B cell (primary cell): ENCODE measurements at regions not wholly inside any gene's neighbourhood (a gene's known extent, or its start where the extent isn't known, plus 50 kb on each side); places are given as distances from the start of the nearest gene placed in this dataset.

Source experiments
- ATAC-seq: fragments of 200-7000 bp; cut with Tn5 transposase; one replicate; pipeline ENCODE4 v1.10.0; 2021; ENCODE audit warnings: low read depth, mild to moderate bottlenecking, moderate number of reproducible peaks, moderate library complexity
- CTCF ChIA-PET: fragments of 350-600 bp; sonication (Branson Sonifier 250); formaldehyde crosslinking; loops from one replicate; lab custom pipeline; 2021; ENCODE audit warnings: antibody characterized with exemption, inconsistent platforms; lab: Charles Lee
- POLR2A ChIA-PET: fragments of 350-600 bp; sonication (Branson Sonifier 250); formaldehyde crosslinking; loops from one replicate; lab custom pipeline; 2021; ENCODE audit warnings: antibody characterized with exemption; lab: Charles Lee
- DNase-seq: peaks from one replicate; pipeline ENCODE4 v3.0.0; 2013
- H2AFZ ChIP-seq: 2 replicates; pipeline ENCODE4 v1.6.1; 2012; ENCODE audit warnings: mild to moderate bottlenecking, low read depth, low read length; ENCODE audit not compliant: insufficient read depth, poor library complexity, severe bottlenecking
- H3K27ac ChIP-seq, 2 donors: 1 replicate in 1 of 2; 2 replicates in 1 of 2; pipeline ENCODE4 v1.5.1; 2012 to 2013; ENCODE audit warnings: low read length in 2 of 2, mild to moderate bottlenecking in 2 of 2, moderate library complexity in 1 of 2
- H3K27me3 ChIP-seq, 4 experiments: fragments of 200-600 bp in 1 of 4; sonication (generic) in 1 of 4; replicated peaks in 1 of 4; 1 replicate in 2 of 4; 2 replicates in 2 of 4; pipeline versions ENCODE4 v1.6.1 to v1.7.0; 2013 to 2016; ENCODE audit warnings: low read length in 3 of 4, mild to moderate bottlenecking in 2 of 4, mixed read lengths in 1 of 4, moderate library complexity in 1 of 4; ENCODE audit not compliant: insufficient read depth in 4 of 4, control insufficient read depth in 3 of 4; ENCODE audit errors: control extremely low read depth in 1 of 4
- H3K36me3 ChIP-seq, 2 experiments: replicated peaks in 1 of 2; 1 replicate in 1 of 2; 2 replicates in 1 of 2; pipeline versions ENCODE4 v1.6.1 to v1.7.1; 2013; ENCODE audit warnings: low read length in 1 of 2; ENCODE audit not compliant: insufficient read depth in 2 of 2, control insufficient read depth in 1 of 2; ENCODE audit errors: control extremely low read depth in 1 of 2, extremely low read depth in 1 of 2
- H3K4me1 ChIP-seq, 2 donors: fragments of 200-600 bp in 1 of 2; sonication (generic) in 1 of 2; 1 replicate in 1 of 2; 2 replicates in 1 of 2; pipeline versions ENCODE4 v1.5.1 to v1.6.1; 2013 to 2017; ENCODE audit warnings: low read length in 2 of 2; ENCODE audit not compliant: control insufficient read depth in 2 of 2, insufficient read depth in 2 of 2
- H3K4me2 ChIP-seq: replicated peaks from 2 replicates; pipeline ENCODE3; 2012; ENCODE audit warnings: mild to moderate bottlenecking, low read depth, low read length; ENCODE audit not compliant: poor library complexity, severe bottlenecking
- H3K4me3 ChIP-seq, 5 experiments: fragments of 200-600 bp in 1 of 5; sonication (generic) in 1 of 5; 1 replicate in 3 of 5; 2 replicates in 2 of 5; pipeline versions ENCODE4 v1.5.1 to v1.7.0; 2011 to 2016; ENCODE audit warnings: low read length in 4 of 5, mild to moderate bottlenecking in 4 of 5, low read depth in 2 of 5, control low read depth in 1 of 5, moderate library complexity in 1 of 5; ENCODE audit not compliant: insufficient read depth in 1 of 5; ENCODE audit errors: control extremely low read depth in 1 of 5, extremely low read depth in 1 of 5
- H3K79me2 ChIP-seq: fragments of 200-600 bp; sonication (generic); one replicate; pipeline ENCODE4 v1.6.0; 2016; ENCODE audit warnings: low read length; ENCODE audit not compliant: control insufficient read depth, insufficient read depth
- H3K9ac ChIP-seq: fragments of 200-600 bp; sonication (generic); 2 replicates; pipeline ENCODE4 v1.6.1; 2017; ENCODE audit warnings: mild to moderate bottlenecking, low read length, moderate library complexity
- H3K9me3 ChIP-seq, 3 donors: one replicate each; pipeline versions ENCODE4 v1.6.1 to v1.7.1; 2013; ENCODE audit warnings: low read length in 2 of 3; ENCODE audit not compliant: control insufficient read depth in 2 of 3, insufficient read depth in 1 of 3; ENCODE audit errors: control extremely low read depth in 1 of 3
- H4K20me1 ChIP-seq: 2 replicates; pipeline ENCODE4 v1.6.0; 2012; ENCODE audit warnings: mild to moderate bottlenecking, low read length; ENCODE audit not compliant: insufficient read depth, control insufficient read depth, poor library complexity, severe bottlenecking
- H3K27ac Mint-ChIP-seq: one replicate; pipeline ENCODE4 v1.8.0; 2021; ENCODE audit warnings: mixed read lengths
- H3K27me3 Mint-ChIP-seq: one replicate; pipeline ENCODE4 v1.8.0; 2021; ENCODE audit warnings: mixed read lengths
- H3K4me1 Mint-ChIP-seq: one replicate; pipeline ENCODE4 v1.8.0; 2021; ENCODE audit warnings: mixed read lengths
- H3K4me3 Mint-ChIP-seq: one replicate; pipeline ENCODE4 v1.8.0; 2021; ENCODE audit warnings: mixed read lengths
- H3K9me3 Mint-ChIP-seq: one replicate; pipeline ENCODE4 v1.8.0; 2022; ENCODE audit warnings: mixed read lengths; ENCODE audit not compliant: insufficient read depth
- EZH2 ChIP-seq: IDR thresholded peaks from 2 replicates; pipeline ENCODE4 v1.6.1; 2012; ENCODE audit warnings: borderline replicate concordance, low read depth, mild to moderate bottlenecking, moderate library complexity, low read length; ENCODE audit not compliant: insufficient read depth, poor library complexity, severe bottlenecking
- WGBS: methylation state at CpG from one replicate; pipeline ENCODE4 v1.1.5; 2013; ENCODE audit warnings: missing lambda C conversion rate; ENCODE audit not compliant: insufficient coverage; 5-methylcytosine and 5-hydroxymethylcytosine counted together
- intact Hi-C: fragments of 100-400 bp; cut with micrococcal nuclease; formaldehyde crosslinking; loops from one replicate; pipeline ENCODE4 v1.10.0; 2022
- TF ChIP-seq, protein P1 (sequence below): fragments of 200-600 bp; IDR thresholded peaks from one replicate; pipeline ENCODE4 v1.8.0; 2022; ENCODE audit warnings: antibody characterized with exemption, mild to moderate bottlenecking

DNA sequence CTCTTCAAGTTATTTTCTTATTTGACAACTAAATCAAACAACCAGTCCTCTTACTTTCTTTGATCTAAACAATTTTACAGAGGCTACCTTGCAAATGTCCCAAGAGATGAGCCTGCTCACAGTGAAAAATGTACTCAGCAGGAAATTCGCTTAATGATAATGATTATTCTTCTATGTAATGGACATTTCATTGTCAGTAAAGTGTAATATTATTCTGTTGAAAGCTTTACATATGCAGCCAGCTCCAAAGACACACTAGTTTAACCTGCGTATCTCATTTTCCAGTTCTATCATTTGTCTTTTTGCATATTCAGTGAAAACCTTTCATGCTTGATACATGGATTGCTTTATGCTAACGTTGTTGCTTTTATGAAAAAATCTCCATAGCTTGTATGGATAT, 758.7 kb upstream of the ZNF608 start:
- no peak overlapping the region for H3K4me3 ChIP-seq
- H3K4me1 ChIP-seq = no peaks in the 10 kb centered on the region
- no peak for DNase-seq
- ATAC-seq = no peak
- H3K9ac ChIP-seq = no peak overlapping the region
- H3K36me3 ChIP-seq = no peaks in the 10 kb centered on the region
- WGBS = no CpG with 5 or more reads among the region's 3 CpGs
- Mint-ChIP-seq H3K27me3 (no peaks in the 10 kb centered on the region), H3K4me3 (no peak overlapping the region), H3K4me1 (no peaks in the 10 kb centered on the region), H3K9me3 (no peaks in the 10 kb centered on the region), H3K27ac (no peak overlapping the region)
- no peaks in the 10 kb centered on the region for H3K9me3 ChIP-seq
- intact Hi-C loops = no loop called here
- CTCF ChIA-PET = no interaction called here
- no peaks in the 10 kb centered on the region for H4K20me1 ChIP-seq
- H3K79me2 ChIP-seq = no peaks in the 10 kb centered on the region
- no peak overlapping the region for H2AFZ ChIP-seq
- H3K27me3 ChIP-seq = no peaks in the 10 kb centered on the region
- H3K27ac ChIP-seq = no peak overlapping the region
- no peak for TF ChIP-seq EZH2
- TF ChIP-seq, protein P1, sequence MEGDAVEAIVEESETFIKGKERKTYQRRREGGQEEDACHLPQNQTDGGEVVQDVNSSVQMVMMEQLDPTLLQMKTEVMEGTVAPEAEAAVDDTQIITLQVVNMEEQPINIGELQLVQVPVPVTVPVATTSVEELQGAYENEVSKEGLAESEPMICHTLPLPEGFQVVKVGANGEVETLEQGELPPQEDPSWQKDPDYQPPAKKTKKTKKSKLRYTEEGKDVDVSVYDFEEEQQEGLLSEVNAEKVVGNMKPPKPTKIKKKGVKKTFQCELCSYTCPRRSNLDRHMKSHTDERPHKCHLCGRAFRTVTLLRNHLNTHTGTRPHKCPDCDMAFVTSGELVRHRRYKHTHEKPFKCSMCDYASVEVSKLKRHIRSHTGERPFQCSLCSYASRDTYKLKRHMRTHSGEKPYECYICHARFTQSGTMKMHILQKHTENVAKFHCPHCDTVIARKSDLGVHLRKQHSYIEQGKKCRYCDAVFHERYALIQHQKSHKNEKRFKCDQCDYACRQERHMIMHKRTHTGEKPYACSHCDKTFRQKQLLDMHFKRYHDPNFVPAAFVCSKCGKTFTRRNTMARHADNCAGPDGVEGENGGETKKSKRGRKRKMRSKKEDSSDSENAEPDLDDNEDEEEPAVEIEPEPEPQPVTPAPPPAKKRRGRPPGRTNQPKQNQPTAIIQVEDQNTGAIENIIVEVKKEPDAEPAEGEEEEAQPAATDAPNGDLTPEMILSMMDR = no peak
- POLR2A ChIA-PET = no interaction called here
- no peak overlapping the region for H3K4me2 ChIP-seq

DNA sequence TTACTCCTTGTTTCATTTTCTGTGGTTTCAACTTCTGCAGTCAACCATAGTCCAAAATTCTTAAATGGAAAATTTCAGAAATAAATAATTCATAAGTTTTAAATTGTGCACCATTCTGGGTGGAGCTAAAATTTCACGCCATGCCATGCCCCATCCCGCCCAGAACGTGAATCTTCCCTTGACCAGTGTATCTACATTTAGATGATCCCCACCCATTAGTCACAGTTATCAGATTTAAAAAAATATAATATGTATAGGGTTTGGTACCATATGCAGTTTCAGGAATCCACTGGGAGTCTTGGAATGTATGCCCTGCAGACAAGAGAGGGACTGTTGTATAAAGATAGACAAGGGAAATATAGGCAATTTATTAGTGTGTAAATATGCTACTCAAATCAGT, 759.7 kb upstream of the ZNF608 start:
- intact Hi-C loops = no loop called here
- Histone ChIP-seq H3K9ac (no peak overlapping the region), H3K27me3 (no peaks in the 10 kb centered on the region), H3K4me3 (no peak overlapping the region), H3K9me3 (no peaks in the 10 kb centered on the region), H3K4me1 (no peaks in the 10 kb centered on the region), H2AFZ (no peak overlapping the region), H3K36me3 (no peaks in the 10 kb centered on the region), H3K79me2 (no peaks in the 10 kb centered on the region), H3K27ac (no peak overlapping the region), H3K4me2 (no peak overlapping the region), H4K20me1 (no peaks in the 10 kb centered on the region)
- no peak overlapping the region for H3K27ac Mint-ChIP-seq
- no peak overlapping the region for H3K4me3 Mint-ChIP-seq
- H3K4me1 Mint-ChIP-seq = no peaks in the 10 kb centered on the region
- no peaks in the 10 kb centered on the region for H3K27me3 Mint-ChIP-seq
- no peak for DNase-seq
- CTCF ChIA-PET = no interaction called here
- POLR2A ChIA-PET = no interaction called here
- no peak for TF ChIP-seq EZH2
- TF ChIP-seq, protein P1 = no peak
- no peak for ATAC-seq
- no CpG with 5 or more reads among the region's 3 CpGs for WGBS
- no peaks in the 10 kb centered on the region for H3K9me3 Mint-ChIP-seq
